HG02798 (cell line): ENCODE measurements at regions not wholly inside any gene's neighbourhood (a gene's known extent, or its start where the extent isn't known, plus 50 kb on each side); places are given as distances from the start of the nearest gene placed in this dataset.

Source experiments
- ATAC-seq: cut with Tn5 transposase; IDR thresholded peaks from one replicate; pipeline ENCODE4 v1.9.1; 2021; ENCODE audit warnings: mild to moderate bottlenecking; ENCODE audit not compliant: unreplicated experiment, poor library complexity

DNA sequence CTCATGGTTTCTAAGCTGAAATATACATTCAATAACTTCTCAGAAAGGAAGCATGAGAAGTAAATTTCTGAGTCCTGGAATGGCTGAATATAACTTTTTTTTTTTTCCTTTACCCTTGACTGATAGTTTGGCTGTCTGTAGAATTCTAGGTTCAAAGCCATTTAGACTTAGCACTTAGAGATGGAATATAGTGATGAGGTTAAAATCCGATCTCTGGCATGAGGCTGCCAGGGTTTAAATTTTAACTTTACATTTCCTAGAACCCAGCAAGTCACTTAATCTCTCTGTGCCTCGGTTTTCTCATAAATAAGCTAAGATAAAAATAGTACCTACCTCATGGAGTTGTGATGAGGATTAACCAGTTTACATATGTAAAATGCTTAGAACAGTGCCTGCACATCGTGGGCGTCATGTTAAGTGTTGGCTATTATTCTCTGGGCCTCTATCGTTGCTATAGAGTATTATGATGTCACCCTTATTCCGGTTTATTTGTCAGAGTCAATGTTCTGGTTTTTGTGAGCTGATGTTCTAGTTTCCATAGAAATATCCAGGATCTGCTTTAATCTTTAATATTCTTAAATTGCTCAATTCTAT lies 199.8 kb upstream of the TLE3 start:
- no peak for ATAC-seq

DNA sequence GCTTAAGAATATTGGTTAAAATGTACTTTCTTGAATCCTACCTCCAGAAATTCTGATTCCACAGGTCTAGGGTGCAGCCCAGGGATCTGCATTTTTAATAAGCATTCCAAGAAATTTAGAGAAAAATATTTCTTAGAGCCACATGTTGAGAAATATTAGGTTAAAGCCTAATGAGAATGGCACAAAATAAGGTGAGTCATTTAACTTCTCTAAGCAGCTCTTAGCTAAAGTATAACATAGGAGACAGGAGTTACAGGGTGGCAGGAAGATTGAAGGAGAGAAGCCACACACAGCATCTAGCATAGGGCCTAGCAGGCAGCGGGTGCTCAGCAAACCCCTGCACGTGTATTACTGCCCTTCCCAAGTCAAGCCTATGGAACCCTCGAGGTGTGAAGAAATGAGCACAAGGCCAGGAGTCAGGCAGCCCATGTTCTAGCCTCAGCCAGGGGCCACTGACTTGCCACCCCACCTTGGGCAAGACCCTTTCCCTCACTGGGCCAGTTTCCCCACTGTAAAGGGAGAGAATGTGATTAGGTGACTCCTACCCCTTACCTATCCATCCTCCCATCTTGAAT lies 197.1 kb upstream of the TLE3 start:
- ATAC-seq = no peak

DNA sequence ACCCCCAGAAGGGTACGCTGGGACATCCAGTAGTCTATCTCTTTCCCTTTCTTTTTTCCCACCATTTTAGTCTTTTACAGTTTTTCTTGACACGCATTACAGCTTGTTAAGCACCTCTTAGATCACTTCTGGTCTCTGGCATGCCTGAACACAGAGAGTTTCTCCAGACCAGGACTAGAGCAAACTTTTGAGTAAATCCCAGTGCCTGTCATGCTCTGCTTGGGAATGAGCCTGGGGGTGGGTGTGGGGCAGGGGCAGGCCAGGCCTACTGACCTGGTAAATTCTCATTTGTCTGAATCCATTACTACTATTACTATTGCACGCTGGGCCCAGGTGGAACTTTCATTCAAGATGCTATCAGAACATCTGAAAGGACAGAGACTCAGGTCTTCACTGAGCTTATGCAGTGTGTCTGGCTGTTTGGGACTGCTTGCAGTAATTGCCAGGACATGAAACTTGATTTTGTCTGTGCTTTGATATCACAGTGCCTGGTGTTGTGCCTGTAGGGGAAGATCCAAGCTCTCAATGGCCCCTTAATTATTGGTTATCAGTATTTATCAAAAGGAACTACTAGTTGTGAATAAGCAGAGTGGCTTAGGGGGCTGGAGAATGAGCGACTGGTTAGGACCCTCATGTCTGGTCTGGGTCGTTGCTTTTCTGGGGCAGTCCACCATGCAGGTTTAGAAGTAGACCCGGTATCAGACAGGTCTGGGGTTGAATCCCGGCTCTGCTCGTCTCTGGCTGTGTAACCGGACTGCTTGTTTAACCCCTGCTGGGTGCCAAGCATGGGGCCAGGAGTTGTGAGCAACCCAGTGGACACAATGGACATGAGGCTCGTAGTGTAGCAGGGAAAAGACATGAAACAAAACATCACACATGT lies 196.1 kb upstream of the TLE3 start:
- ATAC-seq = no peak

DNA sequence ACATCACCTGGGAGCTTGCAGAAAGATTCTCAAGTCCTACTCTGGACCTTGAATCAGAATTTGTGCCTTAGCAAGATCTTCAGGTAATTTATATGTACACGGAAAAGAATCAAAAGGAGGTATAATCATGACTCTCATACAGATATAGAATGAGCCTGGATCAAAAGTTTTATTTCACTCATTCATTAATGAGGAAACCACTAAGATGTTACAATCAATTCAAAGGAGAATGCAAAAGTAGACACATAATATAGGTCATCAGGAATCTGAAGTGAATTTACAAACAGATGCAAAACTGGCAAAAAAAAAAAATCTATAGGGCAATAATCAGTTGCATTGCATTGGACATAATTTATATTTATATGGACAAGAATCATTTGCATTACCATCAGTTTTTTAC lies 195.4 kb upstream of the TLE3 start:
- no peak for ATAC-seq

DNA sequence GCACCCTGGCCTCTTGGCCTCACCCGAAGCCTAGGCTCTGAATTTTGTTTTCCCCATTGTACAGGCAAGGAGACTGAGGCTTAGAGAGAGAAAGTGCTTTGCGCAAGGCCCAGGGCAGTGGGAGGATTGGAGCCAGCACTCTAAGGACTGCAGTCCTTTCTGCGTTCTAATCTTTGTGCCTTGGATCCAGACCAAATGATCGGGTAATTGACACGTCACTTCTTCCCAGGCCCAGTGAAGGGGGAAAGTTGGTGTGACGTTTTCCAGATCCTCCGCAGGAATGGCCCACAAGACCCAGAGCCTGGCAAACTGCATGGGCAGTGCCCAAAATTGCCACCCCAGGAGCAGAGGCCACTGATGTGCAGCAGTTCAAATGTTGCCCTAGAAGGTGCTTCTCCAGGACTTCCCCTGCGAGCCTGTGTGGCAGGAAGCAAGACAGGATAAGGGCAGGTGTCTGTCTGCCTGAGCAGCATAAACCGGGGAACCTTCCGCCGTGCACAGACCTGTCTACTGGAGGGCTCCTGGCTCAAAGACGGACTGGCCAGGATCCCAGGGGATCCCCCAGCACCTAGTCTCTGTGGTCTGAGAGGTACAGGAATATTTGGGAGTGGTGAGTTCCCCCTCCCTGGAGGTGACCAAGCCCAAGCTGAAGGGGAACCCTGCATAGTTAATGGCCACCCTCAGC lies 194.5 kb upstream of the TLE3 start:
- no peak for ATAC-seq

DNA sequence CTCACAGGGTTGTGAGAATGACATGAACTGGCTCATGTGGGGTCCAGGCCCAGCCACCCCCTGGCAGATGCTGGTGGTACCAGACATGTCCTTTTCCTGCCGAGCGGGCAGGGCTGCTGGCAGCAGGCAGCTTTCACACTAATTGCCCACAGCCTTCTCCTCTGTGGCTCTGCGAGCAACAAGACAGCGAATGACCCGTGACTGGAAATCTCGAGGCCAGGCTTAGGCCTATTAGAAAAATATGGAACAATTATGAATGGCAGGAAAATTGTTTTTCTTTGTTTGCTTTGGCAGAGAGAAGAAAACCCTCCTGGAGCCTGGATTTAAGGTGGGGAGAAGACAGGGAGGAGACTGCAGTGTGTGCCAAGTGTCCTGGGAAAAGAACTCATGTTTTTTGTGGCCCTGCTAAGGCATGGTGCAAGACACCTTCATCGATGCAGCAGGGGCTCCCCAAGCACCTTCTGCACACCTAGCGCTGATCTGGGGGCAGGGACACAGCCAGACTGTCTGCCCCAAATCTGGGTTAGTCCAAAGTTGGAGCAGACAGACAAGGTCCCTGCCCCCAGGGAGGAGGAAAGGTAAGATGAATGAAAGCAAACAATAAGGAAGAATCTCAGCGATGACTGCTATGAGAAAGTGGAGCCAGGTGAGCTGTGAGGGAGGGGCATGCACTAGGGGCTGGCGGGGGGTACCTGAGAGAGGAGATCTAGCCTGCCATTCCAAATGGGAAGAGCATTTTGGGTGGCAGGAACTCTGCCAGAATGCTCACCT lies 193.8 kb upstream of the TLE3 start:
- no peak for ATAC-seq

DNA sequence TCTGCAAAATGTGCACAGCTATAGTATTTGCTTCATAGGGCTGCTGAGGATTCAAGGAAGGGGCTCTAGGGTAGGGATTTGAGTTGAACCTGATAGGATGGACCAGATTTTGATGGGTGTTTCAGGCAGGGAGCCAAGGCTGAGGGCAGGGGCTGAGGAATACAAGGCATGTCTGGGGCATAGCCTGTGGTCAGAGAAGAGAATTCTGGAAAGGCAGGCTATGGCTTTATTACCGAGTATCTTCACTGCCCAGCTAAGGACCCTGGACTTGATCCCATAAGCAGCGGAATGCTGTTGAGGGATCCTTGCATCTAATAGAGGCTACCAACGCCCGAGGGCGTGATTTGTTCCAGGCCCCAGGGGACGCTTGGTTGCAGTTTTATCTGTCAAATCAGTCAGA lies 193.0 kb upstream of the TLE3 start:
- no peak for ATAC-seq

DNA sequence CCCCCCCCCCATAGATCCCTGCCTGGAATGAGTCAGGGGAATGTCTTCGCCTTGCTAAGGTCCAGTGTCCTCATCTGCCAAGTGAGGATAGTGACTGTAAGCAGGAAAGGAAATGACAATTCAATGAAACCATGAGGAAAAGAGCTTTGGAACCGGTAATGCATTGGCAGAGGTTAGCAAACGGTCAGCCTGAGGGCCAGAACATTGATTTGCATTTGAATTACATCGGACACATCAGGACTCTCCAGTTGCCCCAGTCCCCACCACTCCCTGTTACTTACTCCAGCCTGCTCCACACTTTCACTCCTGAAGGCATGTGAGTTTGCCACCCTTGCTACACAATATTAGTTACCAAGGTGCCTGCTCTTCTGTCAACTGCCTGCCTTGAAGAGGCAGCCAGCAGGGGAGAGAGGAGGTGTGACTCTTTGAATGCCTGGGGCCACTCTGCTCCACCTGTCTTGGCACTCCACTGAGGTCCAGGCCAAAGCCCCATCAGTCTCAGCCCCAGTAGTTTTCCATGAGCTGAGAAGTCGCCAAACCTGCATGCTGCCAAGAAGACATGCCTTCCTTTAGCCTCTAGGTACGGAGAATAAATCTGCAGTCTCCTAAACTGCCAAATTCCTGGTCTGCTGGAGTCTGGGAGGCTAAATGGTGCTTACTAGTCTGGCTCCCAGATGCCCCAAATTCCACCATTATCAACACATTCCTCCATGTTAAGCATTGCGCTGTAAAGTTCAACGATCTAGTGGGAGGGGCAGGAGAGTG lies 191.7 kb upstream of the TLE3 start:
- ATAC-seq = no peak

DNA sequence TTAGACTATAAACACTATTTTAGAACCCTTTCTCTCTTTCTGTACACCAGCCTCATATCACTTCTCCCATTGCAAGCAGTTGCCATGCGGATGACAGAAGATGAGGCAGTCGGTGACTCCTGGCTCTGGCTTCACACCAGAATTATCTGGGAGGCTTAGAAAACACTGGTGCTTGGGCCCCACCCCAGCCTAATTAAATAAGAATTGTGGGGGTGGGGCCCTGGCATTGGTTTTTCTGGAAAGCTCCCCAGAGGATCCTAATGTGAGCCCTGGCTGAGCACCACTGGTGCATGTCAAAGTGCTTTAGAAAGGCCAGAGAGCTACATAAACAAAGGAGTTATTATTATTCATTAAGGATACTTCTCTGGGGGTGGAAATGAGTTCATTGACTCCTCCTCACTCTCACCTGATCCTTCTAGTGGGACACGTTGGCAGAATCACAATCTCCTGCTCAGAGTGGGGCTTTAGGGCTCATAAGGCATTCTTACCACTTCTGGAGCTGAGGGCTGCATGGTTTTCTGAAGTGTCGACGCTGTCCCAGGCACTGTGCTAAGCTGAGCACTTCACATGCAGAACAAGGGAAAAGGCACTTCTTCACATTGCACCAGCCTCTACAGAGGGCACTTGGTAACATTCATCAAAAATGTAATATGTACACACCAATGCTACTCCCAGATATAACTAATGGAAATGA lies 188.5 kb upstream of the TLE3 start:
- ATAC-seq = no peak

DNA sequence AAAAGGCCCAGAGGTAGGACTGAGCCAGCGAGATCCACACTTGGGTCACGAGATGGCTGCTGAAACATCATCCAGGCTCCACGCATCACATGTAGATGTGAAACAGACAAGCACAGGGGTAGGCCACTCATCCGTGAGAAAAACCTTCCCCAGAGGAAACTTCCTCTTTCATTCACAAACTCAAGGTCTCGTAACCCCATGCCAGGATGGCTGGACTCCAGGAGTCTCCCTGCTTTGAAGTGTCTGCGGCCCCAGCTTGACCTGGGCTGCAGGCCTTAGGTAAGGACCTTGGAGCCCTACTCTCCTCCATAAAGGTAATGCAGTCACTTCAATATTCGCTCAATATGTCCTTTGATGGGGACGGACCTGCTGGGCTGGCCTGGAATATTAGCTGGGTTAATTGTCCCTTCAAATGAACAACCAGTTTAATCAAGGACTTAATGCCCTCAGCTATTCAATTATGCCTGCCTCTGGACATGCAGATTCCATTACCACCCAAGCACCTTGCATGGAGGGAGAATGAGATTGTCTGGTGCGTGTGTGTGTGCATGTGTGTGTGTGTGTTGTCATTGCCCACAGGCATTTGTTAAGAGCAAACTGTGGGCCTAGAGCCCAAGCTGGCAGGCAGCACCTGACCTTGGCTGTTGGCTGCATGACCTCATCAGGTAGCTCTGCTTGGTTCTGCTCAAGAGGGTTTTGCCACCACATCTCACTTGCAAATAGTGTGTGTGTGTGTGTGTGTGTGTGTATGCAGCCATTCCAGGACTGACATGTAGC lies 186.9 kb upstream of the TLE3 start:
- no peak for ATAC-seq

DNA sequence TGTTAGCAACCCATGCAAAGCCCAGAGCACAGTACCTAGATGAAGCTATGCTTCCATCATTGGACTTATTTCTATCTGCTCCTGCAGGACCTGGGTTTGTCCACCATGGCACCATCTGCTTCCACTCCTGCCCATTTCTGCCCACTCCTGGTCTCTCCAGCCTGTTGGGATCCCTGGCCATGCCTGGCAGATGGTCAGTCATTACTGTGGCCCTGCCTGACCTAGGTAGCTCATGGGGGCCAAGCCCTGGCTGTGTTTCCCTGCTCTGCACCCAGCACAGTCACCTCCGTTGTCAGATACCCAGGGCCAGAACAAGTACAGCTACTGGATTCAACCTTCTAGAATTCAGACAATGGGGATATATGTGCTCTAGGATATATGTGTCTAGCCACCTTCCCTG lies 185.8 kb upstream of the TLE3 start:
- ATAC-seq = no peak

DNA sequence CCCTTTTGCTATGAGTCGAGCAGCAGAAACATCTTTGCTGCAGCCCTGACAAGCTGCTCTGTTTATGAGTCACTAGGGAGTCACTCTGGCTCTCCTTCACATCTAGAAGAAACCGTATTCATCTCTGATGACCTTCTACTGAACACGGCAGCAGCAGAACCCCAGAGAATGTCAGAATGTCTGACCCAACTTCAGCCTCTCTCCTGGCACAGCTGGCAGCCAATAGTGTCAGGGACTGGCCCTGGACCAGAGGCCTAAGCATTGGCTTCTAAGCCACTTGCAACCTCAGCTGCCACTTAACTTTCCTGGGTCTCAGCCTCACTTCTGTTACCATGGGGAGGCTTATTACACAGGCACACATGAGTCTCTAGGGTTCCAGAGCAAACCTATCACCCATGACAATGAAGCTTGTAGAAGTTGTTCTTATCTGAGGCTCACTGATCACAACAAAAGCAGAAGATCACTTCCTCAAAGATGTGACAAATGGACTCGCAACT lies 184.1 kb upstream of the TLE3 start:
- no peak for ATAC-seq

DNA sequence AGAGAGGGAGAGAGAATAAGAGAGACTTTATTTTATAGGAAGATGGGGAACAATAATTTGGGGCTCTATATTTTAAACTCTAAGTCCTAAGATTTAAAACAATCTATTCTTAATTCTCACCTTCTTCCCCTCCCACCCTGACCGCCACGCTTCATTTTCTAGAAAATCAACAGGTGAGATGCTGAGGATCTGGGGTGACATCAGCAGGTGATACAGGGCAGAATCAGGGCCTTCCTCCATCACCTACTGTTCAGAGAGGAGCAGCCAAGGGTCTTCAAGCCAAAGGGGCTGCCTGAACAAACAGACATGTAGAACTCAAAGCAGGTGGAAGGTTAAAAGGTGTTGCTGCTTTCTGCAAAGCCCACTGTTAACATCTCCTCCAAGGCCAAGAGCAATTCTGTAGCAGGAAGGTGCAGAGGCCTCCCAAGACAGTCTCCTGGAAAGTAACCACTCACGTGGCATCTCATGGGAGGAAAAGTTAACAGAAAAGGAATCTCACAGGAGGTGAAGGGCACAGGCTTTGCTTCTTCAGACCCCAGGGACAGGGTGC lies 183.6 kb upstream of the TLE3 start:
- no peak for ATAC-seq

DNA sequence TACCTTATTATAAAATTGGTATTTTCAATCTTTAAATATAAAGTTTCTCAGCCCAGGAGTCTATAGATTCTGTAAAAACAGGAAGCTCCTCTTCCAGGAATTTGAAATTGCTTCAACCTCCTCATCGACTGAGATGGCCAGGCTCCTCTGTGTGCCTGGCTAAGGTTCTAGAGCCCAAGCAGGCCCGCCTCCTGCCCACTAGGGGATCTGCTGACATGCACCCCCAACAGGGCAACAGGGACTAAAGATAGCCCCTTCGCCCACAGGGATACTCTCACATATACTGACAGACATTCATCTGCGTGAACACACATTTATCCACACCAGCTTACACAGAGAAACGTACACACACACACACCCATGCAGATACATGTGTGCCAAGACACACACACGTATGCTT lies 183.1 kb upstream of the TLE3 start:
- ATAC-seq = no peak

DNA sequence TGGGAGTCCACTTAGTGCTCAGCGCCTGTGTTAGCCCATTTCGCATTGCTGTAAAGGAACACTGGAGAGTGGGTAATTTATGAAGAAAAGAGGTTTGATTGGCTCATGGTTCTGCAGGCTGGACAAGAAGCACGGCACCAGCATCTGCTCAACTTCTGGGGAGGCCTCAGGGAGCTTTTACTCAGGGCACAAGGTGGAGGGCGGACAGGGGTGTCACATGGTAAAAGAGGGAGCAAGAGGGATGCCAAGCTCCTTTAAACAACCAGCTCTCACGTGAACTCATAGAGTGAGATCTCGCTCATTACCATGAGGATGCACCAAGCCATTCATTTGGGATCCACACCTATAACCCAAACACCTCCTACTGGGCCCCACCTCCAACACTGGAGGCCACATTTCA lies 181.4 kb upstream of the TLE3 start:
- ATAC-seq = no peak

DNA sequence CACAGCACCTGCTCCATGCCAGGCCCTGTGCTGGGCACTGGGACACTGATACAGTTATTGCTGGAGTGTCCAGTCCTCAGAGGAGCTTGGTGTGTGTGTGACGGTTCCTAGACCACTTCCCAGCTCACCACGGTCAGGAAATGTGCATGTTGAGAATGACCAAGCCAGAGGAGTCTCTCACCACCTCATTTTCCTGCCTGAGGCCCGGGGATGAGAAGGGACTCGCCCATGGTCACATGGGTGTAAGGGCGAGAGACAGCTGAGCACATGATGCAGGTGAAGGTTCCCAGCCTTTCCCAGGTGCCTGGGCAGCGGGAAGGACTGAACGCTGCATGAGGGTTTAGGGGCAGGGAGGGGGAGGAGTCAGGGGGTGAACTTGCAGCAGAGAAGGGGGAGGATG lies 180.9 kb upstream of the TLE3 start:
- no peak for ATAC-seq

DNA sequence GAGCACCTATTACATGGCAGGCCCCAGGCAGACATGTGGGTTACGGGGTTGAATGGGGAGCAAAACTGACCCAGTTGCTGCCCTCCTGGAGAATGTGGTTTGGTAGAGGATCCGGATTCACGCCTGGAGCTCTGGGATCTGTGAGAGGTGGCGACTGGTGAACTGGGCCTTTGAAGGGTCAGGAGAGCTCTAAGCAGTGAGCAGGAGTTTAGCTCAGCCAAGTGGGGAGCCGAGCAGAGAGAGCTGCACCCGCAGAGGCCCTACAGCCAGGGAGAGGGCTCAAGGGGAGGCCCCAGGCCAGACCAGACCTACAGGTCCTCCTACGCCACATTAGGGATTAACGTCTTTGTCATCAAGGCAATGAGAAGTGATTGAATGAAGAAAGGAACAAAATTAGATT lies 179.8 kb upstream of the TLE3 start:
- ATAC-seq = no peak

DNA sequence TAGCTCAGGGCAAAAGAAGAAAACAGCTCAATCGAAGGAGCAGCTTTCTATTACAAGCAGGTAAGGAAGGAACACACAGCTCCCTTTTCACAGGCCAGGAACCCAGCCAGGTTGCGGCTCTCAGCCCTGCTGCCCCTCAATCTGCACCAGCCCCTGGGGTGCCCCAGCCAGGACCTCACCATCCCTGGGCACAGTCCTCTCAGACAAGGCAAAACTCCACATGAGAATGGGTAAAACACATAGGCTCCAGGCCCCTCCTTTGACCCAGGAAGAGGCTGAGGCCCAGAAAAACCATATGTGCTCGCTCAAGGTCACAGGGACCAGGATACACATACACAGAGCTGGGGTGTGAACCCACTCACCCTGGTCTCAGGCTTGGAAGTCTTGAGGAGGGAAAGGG lies 178.7 kb upstream of the TLE3 start:
- no peak for ATAC-seq
